Breast epithelium (tissue), 3 donors: ENCODE measurements at regions not wholly inside any gene's neighbourhood (a gene's known extent, or its start where the extent isn't known, plus 50 kb on each side); places are given as distances from the start of the nearest gene placed in this dataset.

Source experiments
- POLR2A ChIP-seq: fragments of 450-650 bp; IDR thresholded peaks from one replicate; pipeline ENCODE4 v1.6.1; 2016; ENCODE audit warnings: antibody characterized with exemption, mild to moderate bottlenecking, moderate library complexity
- POLR2AphosphoS5 ChIP-seq, 3 donors: sonication (generic); formaldehyde crosslinking; IDR thresholded peaks; one replicate each; pipeline ENCODE4 v1.6.1; 2017; ENCODE audit warnings: antibody characterized with exemption in 3 of 3
- TF ChIP-seq, protein P1 (sequence below), 3 donors: fragments of 450-650 bp; IDR thresholded peaks; one replicate each; pipeline ENCODE4 v1.5.1; 2016 to 2017; ENCODE audit warnings: antibody characterized with exemption in 3 of 3, mild to moderate bottlenecking in 3 of 3, moderate library complexity in 3 of 3

DNA sequence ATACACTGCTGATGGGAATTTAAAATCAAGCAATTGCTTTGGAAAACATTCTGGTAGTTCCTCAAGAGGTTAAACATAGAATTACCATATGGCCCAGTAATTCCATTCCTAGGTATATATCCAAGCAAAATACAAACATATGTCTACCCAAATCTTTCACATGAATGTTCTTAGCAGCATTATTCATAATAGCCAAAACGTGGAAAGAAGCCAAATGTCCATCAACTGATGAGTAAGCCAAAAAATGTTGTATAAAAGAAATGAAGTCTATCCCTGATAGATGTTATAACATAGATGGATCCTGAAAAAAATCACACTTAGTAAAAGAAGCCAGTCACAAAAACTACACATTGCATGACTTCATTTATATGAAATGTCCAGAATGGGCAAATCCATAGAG, 893.0 kb downstream of the SORCS3 start:
- TF ChIP-seq, protein P1, sequence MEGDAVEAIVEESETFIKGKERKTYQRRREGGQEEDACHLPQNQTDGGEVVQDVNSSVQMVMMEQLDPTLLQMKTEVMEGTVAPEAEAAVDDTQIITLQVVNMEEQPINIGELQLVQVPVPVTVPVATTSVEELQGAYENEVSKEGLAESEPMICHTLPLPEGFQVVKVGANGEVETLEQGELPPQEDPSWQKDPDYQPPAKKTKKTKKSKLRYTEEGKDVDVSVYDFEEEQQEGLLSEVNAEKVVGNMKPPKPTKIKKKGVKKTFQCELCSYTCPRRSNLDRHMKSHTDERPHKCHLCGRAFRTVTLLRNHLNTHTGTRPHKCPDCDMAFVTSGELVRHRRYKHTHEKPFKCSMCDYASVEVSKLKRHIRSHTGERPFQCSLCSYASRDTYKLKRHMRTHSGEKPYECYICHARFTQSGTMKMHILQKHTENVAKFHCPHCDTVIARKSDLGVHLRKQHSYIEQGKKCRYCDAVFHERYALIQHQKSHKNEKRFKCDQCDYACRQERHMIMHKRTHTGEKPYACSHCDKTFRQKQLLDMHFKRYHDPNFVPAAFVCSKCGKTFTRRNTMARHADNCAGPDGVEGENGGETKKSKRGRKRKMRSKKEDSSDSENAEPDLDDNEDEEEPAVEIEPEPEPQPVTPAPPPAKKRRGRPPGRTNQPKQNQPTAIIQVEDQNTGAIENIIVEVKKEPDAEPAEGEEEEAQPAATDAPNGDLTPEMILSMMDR (IDR thresholded peaks at IDR 0.05), result no peak
- no peak for TF ChIP-seq POLR2A
- no peak for TF ChIP-seq POLR2AphosphoS5 (IDR thresholded peaks at IDR 0.05)
